Heart left ventricle (tissue), 13 donors: ENCODE measurements at regions not wholly inside any gene's neighbourhood (a gene's known extent, or its start where the extent isn't known, plus 50 kb on each side); places are given as distances from the start of the nearest gene placed in this dataset.

Source experiments
- POLR2A ChIP-seq, 2 donors: fragments of 450-650 bp; IDR thresholded peaks; one replicate each; pipeline ENCODE4 v1.6.1; 2017; ENCODE audit warnings: antibody characterized with exemption in 2 of 2, mild to moderate bottlenecking in 2 of 2, moderate library complexity in 2 of 2
- TF ChIP-seq, protein P1 (sequence below), 12 donors: fragments of 200-600 bp; sonication (generic) in 4 of 12; IDR thresholded peaks; one replicate each; pipeline versions ENCODE4 v1.5.0 to v1.8.0; 2018 to 2022; ENCODE audit warnings: antibody characterized with exemption in 12 of 12, mild to moderate bottlenecking in 5 of 12
- donor health status: ischemic (EF 13 %, LVEDD 7.1; RV severe dilation, severe dysfunction).
- donor health status: DM: no; HTN: yes; CAD: no.
- donor health status: DM: no; HTN: no; CAD: no.
- donor health status: ischemic (EF 25% LVEDD 6.9; RV normal size, moderate dysfunction).
- donor health status: ischemic (EF 25% LVEDD 5.7; RV mildly dilated, moderate dysfunction).
- donor health status: ischemic (EF 35%, LVEDD 5.7; RV mildly dilated, moderate dysfunction).
- donor health status: nonischemic (EF 11% LVEDD 7.7; RV severe dilation, severe dysfunction).
- donor health status: DM: yes; HTN: yes; CAD: no.
- donor health status: PGD.
- donor health status: ischemic (EF 29% LVEDD 5.4; RV normal size, mild dysfunction).
- donor health status: nonischemic (EF 23%, LVEDD 6.1; RV moderate dilation, normal function).

DNA sequence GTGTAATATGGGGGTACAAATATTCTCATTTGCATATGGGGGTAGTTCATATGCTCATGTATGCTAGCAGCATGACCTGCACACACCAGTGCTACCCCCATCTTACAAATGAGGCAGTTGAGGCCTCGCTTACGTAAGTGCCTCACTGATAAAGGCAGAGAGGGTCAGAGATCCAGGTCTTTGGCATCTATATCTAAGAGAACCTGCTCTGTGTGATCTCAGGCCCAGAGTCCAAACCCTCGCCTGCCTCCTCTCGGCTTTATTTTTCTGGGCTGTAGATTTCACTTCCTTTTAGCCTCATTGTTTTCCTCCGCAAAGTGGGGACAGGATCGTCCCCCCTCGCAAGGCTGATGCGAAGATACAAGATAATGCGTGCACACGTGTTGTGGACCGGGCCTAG lies 325.2 kb downstream of the MN1 start:
- TF ChIP-seq, protein P1, sequence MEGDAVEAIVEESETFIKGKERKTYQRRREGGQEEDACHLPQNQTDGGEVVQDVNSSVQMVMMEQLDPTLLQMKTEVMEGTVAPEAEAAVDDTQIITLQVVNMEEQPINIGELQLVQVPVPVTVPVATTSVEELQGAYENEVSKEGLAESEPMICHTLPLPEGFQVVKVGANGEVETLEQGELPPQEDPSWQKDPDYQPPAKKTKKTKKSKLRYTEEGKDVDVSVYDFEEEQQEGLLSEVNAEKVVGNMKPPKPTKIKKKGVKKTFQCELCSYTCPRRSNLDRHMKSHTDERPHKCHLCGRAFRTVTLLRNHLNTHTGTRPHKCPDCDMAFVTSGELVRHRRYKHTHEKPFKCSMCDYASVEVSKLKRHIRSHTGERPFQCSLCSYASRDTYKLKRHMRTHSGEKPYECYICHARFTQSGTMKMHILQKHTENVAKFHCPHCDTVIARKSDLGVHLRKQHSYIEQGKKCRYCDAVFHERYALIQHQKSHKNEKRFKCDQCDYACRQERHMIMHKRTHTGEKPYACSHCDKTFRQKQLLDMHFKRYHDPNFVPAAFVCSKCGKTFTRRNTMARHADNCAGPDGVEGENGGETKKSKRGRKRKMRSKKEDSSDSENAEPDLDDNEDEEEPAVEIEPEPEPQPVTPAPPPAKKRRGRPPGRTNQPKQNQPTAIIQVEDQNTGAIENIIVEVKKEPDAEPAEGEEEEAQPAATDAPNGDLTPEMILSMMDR (IDR thresholded peaks at IDR 0.05): no peak
- TF ChIP-seq POLR2A (IDR thresholded peaks at IDR 0.05): no peak
